ENCODE measurements at regions not wholly inside any gene's neighbourhood (a gene's known extent, or its start where the extent isn't known, plus 50 kb on each side); places are given as distances from the start of the nearest gene placed in this dataset.
A peak's percentile ranks its signal among the peaks of the same experiment; 100 is the strongest.

- no peak for TF ChIP-seq SIX5 (IDR thresholded peaks at IDR 0.05; ENCODE audit: low read depth, low read length)
Measured at GRCh38 chr5:110017854-110018253, 328.1 kb downstream of the MAN2A1 start (continued).

DNA sequence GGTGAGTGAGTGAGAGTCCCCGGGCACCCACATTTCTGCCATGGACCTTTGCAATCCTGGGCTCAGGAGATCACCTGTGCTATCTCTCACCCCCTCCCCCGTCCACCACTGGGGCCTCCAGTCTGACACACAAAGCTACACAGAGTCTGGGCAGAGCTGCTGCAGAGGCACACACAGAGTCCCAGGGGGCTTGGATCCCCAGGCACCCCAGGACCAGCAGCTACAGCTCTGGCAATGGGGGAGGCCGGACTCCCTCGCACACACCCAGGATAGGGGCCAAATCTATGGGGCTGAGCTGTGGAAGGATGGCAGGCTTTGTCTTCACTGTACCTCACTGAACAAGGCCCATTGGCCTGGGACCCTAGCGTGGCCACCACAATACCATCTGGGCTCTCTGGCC is 328.8 kb downstream of the MAN2A1 start:
- H3K9ac ChIP-seq (replicated peaks in 1 of 4; ENCODE audit: extremely low read depth in 1 of 4, low read depth in 3 of 4, low read length in 3 of 4): no peak overlapping the region
- DNase-seq (ENCODE audit: low read depth in 1 of 2, low spot score in 2 of 2) (no peak), FAIRE-seq (no peak)
- no peak overlapping the region for H2BK120ac ChIP-seq (replicated peaks; ENCODE audit: low read depth, low read length)
- no peaks in the 10 kb centered on the region for H3K4me1 ChIP-seq (replicated peaks in 1 of 4; ENCODE audit: control insufficient read depth in 3 of 4, insufficient read depth in 4 of 4, low read length in 3 of 4)
- H2AFZ ChIP-seq (ENCODE audit: low read length): no peak overlapping the region
- no peak overlapping the region for H2BK20ac ChIP-seq (ENCODE audit: low read length)
- no peak overlapping the region for H4K5ac ChIP-seq (ENCODE audit: insufficient read length, low read depth, low read length)
- H4K91ac ChIP-seq (replicated peaks; ENCODE audit: insufficient read length, low read length): no peak overlapping the region
- no peak overlapping the region for H3K4me2 ChIP-seq (ENCODE audit: insufficient read depth in 1 of 2, low read depth in 2 of 2, low read length in 2 of 2)
- H3K9me3 ChIP-seq (ENCODE audit: insufficient read depth in 2 of 2, low read depth in 1 of 2, low read length in 1 of 2): no peaks in the 10 kb centered on the region
- no peak overlapping the region for H3K4me3 ChIP-seq (ENCODE audit: extremely low read depth in 1 of 4, insufficient read depth in 2 of 4, low read depth in 3 of 4, low read length in 4 of 4)
- POLR2A ChIA-PET (ENCODE audit: partially characterized antibody): no interaction called here
- no peaks in the 10 kb centered on the region for H3K36me3 ChIP-seq (ENCODE audit: control insufficient read depth in 2 of 4, insufficient read depth in 4 of 4, low read length in 3 of 4)
- 81% methylated on average over 5 of the region's 5 CpGs; no CpG with 5 or more reads in 1 of the 2 experiments for WGBS, 2 experiments (ENCODE audit: extremely low coverage in 1 of 2, insufficient coverage in 1 of 2, insufficient read length in 1 of 2, insufficient replicate concordance in 2 of 2, low coverage in 1 of 2, low lambda C conversion rate in 2 of 2, missing lambda C conversion rate in 1 of 2)
- H3K18ac ChIP-seq (ENCODE audit: extremely low read depth, low read length): no peak overlapping the region
- no peak overlapping the region for H2BK5ac ChIP-seq (ENCODE audit: low read depth, low read length)
- H3K79me1 ChIP-seq (ENCODE audit: low read depth, low read length): no peaks in the 10 kb centered on the region
- H2BK12ac ChIP-seq (ENCODE audit: low read depth, low read length): no peak overlapping the region
- CTCF ChIA-PET (ENCODE audit: partially characterized antibody): interaction anchor here (0.7 kb wide), 1 partner anchor 182 kb away, joined by 4 read pairs; no protein-coding TSS in a partner anchor
- 0 out of 2 replicates have a peak overlapping the region, but pooled peaks have one; percentile 65 for H4K8ac ChIP-seq (ENCODE audit: extremely low read depth, insufficient read depth, low read length)
- no peak overlapping the region for H3K27ac ChIP-seq (ENCODE audit: low read depth, low read length)
- H2AK5ac ChIP-seq (ENCODE audit: low read depth, low read length): no peak overlapping the region
- no peak overlapping the region for H3K56ac ChIP-seq (replicated peaks; ENCODE audit: insufficient read length, low read depth, low read length)
- H3K27me3 ChIP-seq (replicated peaks in 1 of 4; ENCODE audit: control insufficient read depth in 3 of 4, extremely low read depth in 1 of 4, insufficient read depth in 3 of 4, low read length in 3 of 4): no peaks in the 10 kb centered on the region
- no peaks in the 10 kb centered on the region for H3K79me2 ChIP-seq (ENCODE audit: control insufficient read depth in 1 of 2, insufficient read depth in 2 of 2, low read length in 2 of 2)
- H2BK15ac ChIP-seq (ENCODE audit: low read length): no peak overlapping the region
- H3K4ac ChIP-seq (replicated peaks; ENCODE audit: insufficient read length, low read depth, low read length): no peak overlapping the region
- no peak overlapping the region for H3K23ac ChIP-seq (ENCODE audit: insufficient read length)
- no peak overlapping the region for H3K14ac ChIP-seq (ENCODE audit: insufficient read length)
- H3K23me2 ChIP-seq (ENCODE audit: low read depth, low read length): no peaks in the 10 kb centered on the region
- TF ChIP-seq CHD2 (IDR thresholded peaks at IDR 0.05; ENCODE audit: low read length) (no peak), PHF8 (conservative IDR thresholded peaks at IDR 0.05; ENCODE audit: low read depth, low read length) (no peak), CBX5 (IDR thresholded peaks at IDR 0.05; ENCODE audit: low read depth, low read length) (no peak), CBX8 (IDR thresholded peaks at IDR 0.05; ENCODE audit: borderline replicate concordance, low read depth, low read length) (no peak), YY1 (IDR thresholded peaks at IDR 0.05; ENCODE audit: low read depth, low read length) (no peak), HDAC2 (IDR thresholded peaks at IDR 0.05; ENCODE audit: borderline replicate concordance in 1 of 2, low read depth in 2 of 2, low read length in 2 of 2) (no peak), NANOG (IDR thresholded peaks at IDR 0.05; ENCODE audit: insufficient read depth, low read depth, low read length, poor library complexity, severe bottlenecking) (no peak), CREB1 (IDR thresholded peaks at IDR 0.05) (no peak), TEAD4 (IDR thresholded peaks at IDR 0.05; ENCODE audit: low read depth, low read length) (no peak), FOSL1 (IDR thresholded peaks at IDR 0.05; ENCODE audit: insufficient read depth, low read depth, low read length) (no peak), TCF12 (IDR thresholded peaks at IDR 0.05; ENCODE audit: low read depth, low read length) (no peak), POLR2AphosphoS5 (IDR thresholded peaks at IDR 0.05; ENCODE audit: low read depth, low read length) (no peak)
- no peaks in the 10 kb centered on the region for H4K20me1 ChIP-seq (replicated peaks in 1 of 2; ENCODE audit: control insufficient read depth in 1 of 2, insufficient read depth in 2 of 2, low read length in 2 of 2)
